ENCODE measurements at regions not wholly inside any gene's neighbourhood (a gene's known extent, or its start where the extent isn't known, plus 50 kb on each side); places are given as distances from the start of the nearest gene placed in this dataset.
"Not testable (repeated sequence)": the region's sequence is repeated elsewhere in the genome, so short reads cannot be mapped to it uniquely, and the experiment has no call there.

- Mint-ChIP-seq H3K27me3 (no peaks in the 10 kb centered on the region), H3K4me3 (no peak overlapping the region), H3K9me3 (peaks cover 6% of the 10 kb centered on the region), H3K27ac (no peak overlapping the region), H3K4me1 (no peaks in the 10 kb centered on the region), H3K36me3 (no peaks in the 10 kb centered on the region)
- POLR2A ChIA-PET = no interaction called here
- ATAC-seq (ENCODE audit: low read depth) = no peak
- DNase-seq = no peak
Measured at GRCh38 chr2:82199493-82199852, 1894.9 kb upstream of the LRRTM1 start.

GRCh38 chr2:82198809-82199492 lies 1894.4 kb upstream of the LRRTM1 start:
- POLR2A ChIA-PET = no interaction called here
- DNase-seq = no peak
- Mint-ChIP-seq H3K4me3 (no peak overlapping the region), H3K9me3 (peaks cover 4% of the 10 kb centered on the region), H3K36me3 (no peaks in the 10 kb centered on the region), H3K27me3 (no peaks in the 10 kb centered on the region), H3K4me1 (no peaks in the 10 kb centered on the region), H3K27ac (no peak overlapping the region)
- ATAC-seq (ENCODE audit: low read depth) = no peak

- H3K27me3 Mint-ChIP-seq = no peaks in the 10 kb centered on the region
- POLR2A ChIA-PET = no interaction called here
- H3K9me3 Mint-ChIP-seq = peaks cover 2% of the 10 kb centered on the region
- DNase-seq (no peak), ATAC-seq (ENCODE audit: low read depth) (no peak)
- H3K27ac Mint-ChIP-seq = no peak overlapping the region
- no peaks in the 10 kb centered on the region for H3K4me1 Mint-ChIP-seq
- H3K4me3 Mint-ChIP-seq = no peak overlapping the region
- no peaks in the 10 kb centered on the region for H3K36me3 Mint-ChIP-seq
Measured at GRCh38 chr2:82182270-82182669, 1877.7 kb upstream of the LRRTM1 start.

- H3K27me3 Mint-ChIP-seq; DNase-seq; H3K4me3 Mint-ChIP-seq; H3K4me1 Mint-ChIP-seq; H3K27ac Mint-ChIP-seq; POLR2A ChIA-PET; H3K36me3 Mint-ChIP-seq; ATAC-seq (ENCODE audit: low read depth); H3K9me3 Mint-ChIP-seq: not testable (repeated sequence)
Measured at GRCh38 chr2:82175210-82175609, 1870.7 kb upstream of the LRRTM1 start.

- H3K9me3 Mint-ChIP-seq = peaks cover 5% of the 10 kb centered on the region
- no peak overlapping the region for H3K27ac Mint-ChIP-seq
- no peaks in the 10 kb centered on the region for H3K27me3 Mint-ChIP-seq
- H3K4me3 Mint-ChIP-seq = no peak overlapping the region
- ATAC-seq (ENCODE audit: low read depth) = no peak
- no peak for DNase-seq
- POLR2A ChIA-PET = no interaction called here
- no peaks in the 10 kb centered on the region for H3K4me1 Mint-ChIP-seq
- no peaks in the 10 kb centered on the region for H3K36me3 Mint-ChIP-seq
Measured at GRCh38 chr2:82172483-82172882, 1867.9 kb upstream of the LRRTM1 start.

GRCh38 chr2:82169379-82169778 lies 1864.8 kb upstream of the LRRTM1 start:
- Mint-ChIP-seq H3K4me1 (no peaks in the 10 kb centered on the region), H3K9me3 (peaks cover 3% of the 10 kb centered on the region), H3K36me3 (no peaks in the 10 kb centered on the region), H3K27me3 (no peaks in the 10 kb centered on the region), H3K4me3 (no peak overlapping the region), H3K27ac (no peak overlapping the region)
- ATAC-seq (ENCODE audit: low read depth) (no peak), DNase-seq (no peak)
- POLR2A ChIA-PET = no interaction called here

GRCh38 chr2:82165377-82165776 lies 1860.8 kb upstream of the LRRTM1 start:
- H3K4me1 Mint-ChIP-seq = no peaks in the 10 kb centered on the region
- POLR2A ChIA-PET = no interaction called here
- no peak overlapping the region for H3K27ac Mint-ChIP-seq
- ATAC-seq (ENCODE audit: low read depth) (no peak), DNase-seq (no peak)
- no peaks in the 10 kb centered on the region for H3K27me3 Mint-ChIP-seq
- no peak overlapping the region for H3K4me3 Mint-ChIP-seq
- H3K36me3 Mint-ChIP-seq = no peaks in the 10 kb centered on the region
- peaks cover 2% of the 10 kb centered on the region for H3K9me3 Mint-ChIP-seq

- POLR2A ChIA-PET = no interaction called here
- Mint-ChIP-seq H3K4me3 (no peak overlapping the region), H3K4me1 (no peaks in the 10 kb centered on the region), H3K27ac (no peak overlapping the region), H3K27me3 (no peaks in the 10 kb centered on the region), H3K36me3 (no peaks in the 10 kb centered on the region), H3K9me3 (no peaks in the 10 kb centered on the region)
- ATAC-seq (ENCODE audit: low read depth) = no peak
- no peak for DNase-seq
Measured at GRCh38 chr2:82158150-82158549, 1853.6 kb upstream of the LRRTM1 start.

- Mint-ChIP-seq H3K27ac (no peak overlapping the region), H3K27me3 (no peaks in the 10 kb centered on the region), H3K9me3 (no peaks in the 10 kb centered on the region), H3K4me1 (no peaks in the 10 kb centered on the region), H3K4me3 (no peak overlapping the region), H3K36me3 (no peaks in the 10 kb centered on the region)
- ATAC-seq (ENCODE audit: low read depth) (no peak), DNase-seq (no peak)
- POLR2A ChIA-PET = no interaction called here
Measured at GRCh38 chr2:82155469-82155868, 1850.9 kb upstream of the LRRTM1 start.

- Mint-ChIP-seq H3K27me3 (no peaks in the 10 kb centered on the region), H3K27ac (no peak overlapping the region), H3K4me3 (no peak overlapping the region), H3K4me1 (no peaks in the 10 kb centered on the region), H3K36me3 (no peaks in the 10 kb centered on the region), H3K9me3 (no peaks in the 10 kb centered on the region)
- DNase-seq = no peak
- no peak for ATAC-seq (ENCODE audit: low read depth)
- POLR2A ChIA-PET = no interaction called here
Measured at GRCh38 chr2:82143343-82143742, 1838.8 kb upstream of the LRRTM1 start.

- Mint-ChIP-seq H3K27me3 (no peaks in the 10 kb centered on the region), H3K4me1 (no peaks in the 10 kb centered on the region), H3K9me3 (peaks cover 1% of the 10 kb centered on the region), H3K27ac (no peak overlapping the region), H3K4me3 (no peak overlapping the region), H3K36me3 (no peaks in the 10 kb centered on the region)
- no peak for ATAC-seq (ENCODE audit: low read depth)
- no peak for DNase-seq
- POLR2A ChIA-PET = no interaction called here
Measured at GRCh38 chr2:82139979-82140611, 1835.5 kb upstream of the LRRTM1 start.

GRCh38 chr2:82137441-82137840 lies 1832.9 kb upstream of the LRRTM1 start:
- POLR2A ChIA-PET = no interaction called here
- ATAC-seq (ENCODE audit: low read depth) (no peak), DNase-seq (no peak)
- Mint-ChIP-seq H3K4me3 (no peak overlapping the region), H3K36me3 (no peaks in the 10 kb centered on the region), H3K9me3 (peaks cover 3% of the 10 kb centered on the region), H3K27me3 (no peaks in the 10 kb centered on the region), H3K27ac (no peak overlapping the region), H3K4me1 (no peaks in the 10 kb centered on the region)

GRCh38 chr2:82128051-82128450 lies 1823.5 kb upstream of the LRRTM1 start:
- Mint-ChIP-seq H3K36me3 (no peaks in the 10 kb centered on the region), H3K9me3 (peaks cover 9% of the 10 kb centered on the region), H3K4me3 (no peak overlapping the region), H3K4me1 (no peaks in the 10 kb centered on the region), H3K27ac (no peak overlapping the region), H3K27me3 (no peaks in the 10 kb centered on the region)
- POLR2A ChIA-PET = no interaction called here
- DNase-seq (no peak), ATAC-seq (ENCODE audit: low read depth) (no peak)

- Mint-ChIP-seq H3K27me3 (no peaks in the 10 kb centered on the region), H3K27ac (no peak overlapping the region), H3K4me1 (no peaks in the 10 kb centered on the region), H3K9me3 (peaks cover 6% of the 10 kb centered on the region), H3K36me3 (no peaks in the 10 kb centered on the region), H3K4me3 (no peak overlapping the region)
- POLR2A ChIA-PET = no interaction called here
- ATAC-seq (ENCODE audit: low read depth) (no peak), DNase-seq (no peak)
Measured at GRCh38 chr2:82124629-82125028, 1820.1 kb upstream of the LRRTM1 start.

GRCh38 chr2:82120654-82121053 lies 1816.1 kb upstream of the LRRTM1 start:
- POLR2A ChIA-PET = no interaction called here
- no peaks in the 10 kb centered on the region for H3K27me3 Mint-ChIP-seq
- H3K27ac Mint-ChIP-seq = no peak overlapping the region
- ATAC-seq (ENCODE audit: low read depth) (no peak), DNase-seq (no peak)
- no peaks in the 10 kb centered on the region for H3K4me1 Mint-ChIP-seq
- no peaks in the 10 kb centered on the region for H3K36me3 Mint-ChIP-seq
- no peaks in the 10 kb centered on the region for H3K9me3 Mint-ChIP-seq
- H3K4me3 Mint-ChIP-seq = no peak overlapping the region

All from activated naive CD8-positive, alpha-beta T cell treated with anti-CD3 and anti-CD28 coated beads, Interleukin-2, amount 10 ng/mL, durations not matched to agents 7 days and 5 days (primary cell).